Stomach (tissue), 8 donors: ENCODE measurements at regions not wholly inside any gene's neighbourhood (a gene's known extent, or its start where the extent isn't known, plus 50 kb on each side); places are given as distances from the start of the nearest gene placed in this dataset.
A peak's percentile ranks its signal among the peaks of the same experiment; 100 is the strongest.

Experiments used
- DNase-seq, 2 donors: peaks; one replicate each; pipeline versions ENCODE4 v3.0.0 to v3.0.0-alpha.2; 2013 to 2019
- H3K27ac ChIP-seq, 5 donors: fragments of 200-600 bp in 4 of 5; sonication (generic) in 4 of 5; one replicate each; pipeline ENCODE4 v1.5.1; 2013 to 2019; ENCODE audit warnings: mild to moderate bottlenecking in 1 of 5, moderate library complexity in 1 of 5
- H3K27me3 ChIP-seq, 3 donors: fragments of 200-600 bp; sonication (generic); one replicate each; pipeline ENCODE4 v1.5.1; 2017 to 2019; ENCODE audit warnings: mixed run types in 1 of 3
- H3K36me3 ChIP-seq, 4 donors: fragments of 200-600 bp; sonication (generic); 1 replicate in 3 of 4; 2 replicates in 1 of 4; pipeline ENCODE4 v1.5.1; 2016 to 2019
- H3K4me1 ChIP-seq, 4 donors: fragments of 200-600 bp; sonication (generic); one replicate each; pipeline ENCODE4 v1.5.1; 2016 to 2019
- H3K4me3 ChIP-seq, 4 donors: fragments of 200-600 bp; sonication (generic) in 3 of 4; one replicate each; pipeline ENCODE4 v1.5.1; 2016 to 2019; ENCODE audit warnings: mild to moderate bottlenecking in 1 of 4
- H3K9me3 ChIP-seq, 4 donors: fragments of 200-600 bp; sonication (generic); one replicate each; pipeline ENCODE4 v1.5.1; 2016 to 2019
- CTCF ChIP-seq, 7 experiments: fragments of 450-650 bp in 4 of 7; fragments of 200-600 bp in 3 of 7; sonication (generic) in 3 of 7; IDR thresholded peaks; one replicate each; pipeline ENCODE4 v1.5.1; 2016 to 2019; ENCODE audit warnings: antibody characterized with exemption in 7 of 7, control low read depth in 2 of 7, mild to moderate bottlenecking in 1 of 7
- EP300 ChIP-seq: sonication (generic); formaldehyde crosslinking; IDR thresholded peaks from one replicate; pipeline ENCODE4 v1.6.1; 2017; ENCODE audit warnings: antibody characterized with exemption
- POLR2A ChIP-seq, 4 donors: fragments of 450-650 bp; IDR thresholded peaks; one replicate each; pipeline ENCODE4 v1.6.1; 2016; ENCODE audit warnings: antibody characterized with exemption in 4 of 4, control low read depth in 2 of 4, mild to moderate bottlenecking in 1 of 4, moderate library complexity in 1 of 4
- POLR2AphosphoS5 ChIP-seq, 3 donors: sonication (generic); formaldehyde crosslinking; IDR thresholded peaks; one replicate each; pipeline ENCODE4 v1.6.1; 2016; ENCODE audit warnings: antibody characterized with exemption in 3 of 3
- WGBS, 5 donors: extraction: QIAGEN DNeasy Blood & Tissue Kit in 3 of 5; methylation state at CpG; one replicate each; pipeline versions ENCODE4 v1.1.5 to v1.1.7; 2013 to 2018; 5-methylcytosine and 5-hydroxymethylcytosine counted together
- intact Hi-C: fragments of 100-400 bp; cut with DNase I; formaldehyde crosslinking; loops from one replicate; pipeline ENCODE4 v1.15.1; 2023; ENCODE audit warnings: low total_unique reads
- donor health status: healthy with polysubstance abuse.
- donor health status: Bipolar disorder and iron deficiency.
- donor health status: healthy.

DNA sequence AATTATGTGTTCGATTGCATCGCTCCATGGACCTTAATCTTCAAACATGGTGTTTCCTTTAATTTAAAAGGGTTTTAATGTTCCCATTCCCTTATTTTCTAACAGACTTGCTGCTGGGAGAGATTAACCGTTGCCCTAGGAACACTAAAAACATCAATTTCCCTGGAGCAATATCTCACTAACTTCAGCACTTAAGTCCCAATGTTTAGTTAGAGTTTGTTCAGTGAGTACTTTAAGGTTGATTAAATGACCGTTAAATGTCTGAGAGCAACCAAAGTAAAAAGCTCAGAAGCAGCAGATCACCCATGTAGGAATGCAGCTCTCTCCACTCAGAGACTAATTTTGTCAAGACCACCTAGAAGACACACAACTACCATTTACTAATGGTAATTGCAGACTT is 111.2 kb upstream of the PDE5A start:
- Histone ChIP-seq H3K9me3 (no peaks in the 10 kb centered on the region), H3K36me3 (no peaks in the 10 kb centered on the region), H3K4me1 (peaks cover 0 to 11% (median 4%) of the 10 kb centered on the region in 4 donors), H3K4me3 (no peak overlapping the region), H3K27ac (no peak overlapping the region), H3K27me3 (no peaks in the 10 kb centered on the region)
- peak in 1 of 2 donors; percentile 35 for DNase-seq
- WGBS, 5 donors: 55 to 58% (median 57%) methylated on average over 4 of the region's 4 CpGs
- intact Hi-C loops: no loop called here
- TF ChIP-seq POLR2A (IDR thresholded peaks at IDR 0.05) (no peak), EP300 (no peak), POLR2AphosphoS5 (IDR thresholded peaks at IDR 0.05) (no peak), CTCF (IDR thresholded peaks at IDR 0.05) (no peak)

DNA sequence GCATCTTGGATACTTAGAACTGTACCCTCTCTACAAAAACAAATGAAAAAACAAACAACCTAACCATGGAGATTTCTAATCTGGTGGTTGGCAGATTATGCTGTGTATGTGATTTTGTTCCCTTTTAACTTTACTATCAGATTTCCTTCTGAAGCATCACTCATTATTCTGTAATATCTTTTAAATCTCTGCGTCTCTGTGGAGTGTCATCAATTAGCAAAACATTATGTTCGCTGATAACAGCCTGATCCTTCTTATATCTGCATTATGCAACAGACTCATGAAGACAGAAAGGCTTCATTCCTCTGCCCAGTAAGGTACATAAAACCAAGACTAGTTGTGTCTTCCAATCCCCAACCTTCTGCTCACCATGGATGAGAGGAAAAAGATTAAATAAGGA is 110.3 kb upstream of the PDE5A start:
- intact Hi-C loops: no loop called here
- TF ChIP-seq EP300 (no peak), POLR2AphosphoS5 (IDR thresholded peaks at IDR 0.05) (no peak), CTCF (IDR thresholded peaks at IDR 0.05) (no peak), POLR2A (IDR thresholded peaks at IDR 0.05) (no peak)
- H3K27ac ChIP-seq: no peak overlapping the region
- DNase-seq: no peak
- H3K4me3 ChIP-seq: no peak overlapping the region
- WGBS, 5 donors: 86 to 95% (median 91%) methylated on average over 2 of the region's 2 CpGs
- H3K4me1 ChIP-seq: peaks cover 0 to 14% (median 4%) of the 10 kb centered on the region in 4 donors
- no peaks in the 10 kb centered on the region for H3K27me3 ChIP-seq
- H3K36me3 ChIP-seq: no peaks in the 10 kb centered on the region
- H3K9me3 ChIP-seq: no peaks in the 10 kb centered on the region

- Histone ChIP-seq H3K4me3 (no peak overlapping the region), H3K36me3 (no peaks in the 10 kb centered on the region), H3K9me3 (no peaks in the 10 kb centered on the region), H3K4me1 (peaks cover 0 to 19% (median 9%) of the 10 kb centered on the region in 4 donors), H3K27ac (no peak overlapping the region), H3K27me3 (no peaks in the 10 kb centered on the region)
- DNase-seq: no peak
- TF ChIP-seq POLR2AphosphoS5 (IDR thresholded peaks at IDR 0.05) (no peak), POLR2A (IDR thresholded peaks at IDR 0.05) (no peak), EP300 (no peak), CTCF (IDR thresholded peaks at IDR 0.05) (no peak)
- intact Hi-C loops: no loop called here
- WGBS, 5 donors: 75 to 94% (median 85%) methylated on average over 2 of the region's 2 CpGs
Measured at GRCh38 chr4:119736559-119736958, 108.0 kb upstream of the PDE5A start.

DNA sequence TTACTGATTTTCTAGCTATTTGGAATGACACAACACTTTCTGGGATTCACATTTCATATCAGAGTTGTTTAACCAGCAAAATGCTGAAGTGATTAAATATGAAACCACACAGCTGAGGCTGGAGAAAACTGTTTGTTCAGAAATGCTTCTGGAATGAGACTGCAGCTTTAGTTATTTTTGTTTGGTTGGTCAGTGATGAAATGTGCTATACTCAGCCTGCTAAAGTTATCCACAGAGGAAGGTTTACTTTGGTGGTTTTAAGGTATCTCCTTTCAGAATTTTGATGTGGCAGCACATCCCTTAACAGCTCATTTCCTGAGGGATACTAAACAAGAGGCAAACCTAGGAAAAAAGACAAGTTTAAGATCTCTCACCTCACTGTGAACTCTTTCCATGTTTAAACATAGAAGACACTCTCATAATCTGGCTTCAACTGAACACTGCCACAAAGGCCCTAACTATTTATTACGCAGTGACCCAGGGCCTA is 106.6 kb upstream of the PDE5A start:
- no peak for DNase-seq
- no peak for TF ChIP-seq CTCF (IDR thresholded peaks at IDR 0.05)
- peak in 1 of 3 donors; percentile 24 for TF ChIP-seq POLR2AphosphoS5 (IDR thresholded peaks at IDR 0.05)
- H3K9me3 ChIP-seq: no peaks in the 10 kb centered on the region
- H3K27ac ChIP-seq: peak overlapping the region in 3 of 5 donors; percentile 41 to 66 (median 49)
- no peaks in the 10 kb centered on the region for H3K27me3 ChIP-seq
- WGBS, 5 donors: 59 to 83% (median 74%) methylated on average over 1 of the region's 1 CpG
- intact Hi-C loops: no loop called here
- H3K4me1 ChIP-seq: peaks cover 2 to 29% (median 13%) of the 10 kb centered on the region in 4 donors
- H3K4me3 ChIP-seq: no peak overlapping the region
- H3K36me3 ChIP-seq: no peaks in the 10 kb centered on the region
